Rectal smooth muscle tissue (tissue), 1 donor: ENCODE measurements at regions not wholly inside any gene's neighbourhood (a gene's known extent, or its start where the extent isn't known, plus 50 kb on each side); places are given as distances from the start of the nearest gene placed in this dataset.

Experiments used
- H3K27ac ChIP-seq: one replicate; pipeline ENCODE4 v1.7.0; 2013; ENCODE audit warnings: low read depth, low read length, inconsistent platforms
- H3K27me3 ChIP-seq: one replicate; pipeline ENCODE4 v1.7.0; 2013; ENCODE audit warnings: low read length; ENCODE audit not compliant: control insufficient read depth, insufficient read depth
- H3K36me3 ChIP-seq: one replicate; pipeline ENCODE4 v1.7.0; 2013; ENCODE audit warnings: low read length; ENCODE audit not compliant: control insufficient read depth, insufficient read depth
- H3K4me1 ChIP-seq: one replicate; pipeline ENCODE4 v1.7.0; 2013; ENCODE audit warnings: low read length; ENCODE audit not compliant: control insufficient read depth, insufficient read depth
- H3K4me3 ChIP-seq: one replicate; pipeline ENCODE4 v1.7.0; 2013; ENCODE audit warnings: low read length
- H3K9ac ChIP-seq: one replicate; pipeline ENCODE4 v1.7.0; 2013; ENCODE audit warnings: low read length

- no peaks in the 10 kb centered on the region for H3K27me3 ChIP-seq
- H3K4me3 ChIP-seq, result no peak overlapping the region
- no peaks in the 10 kb centered on the region for H3K36me3 ChIP-seq
- peaks cover 11% of the 10 kb centered on the region for H3K4me1 ChIP-seq
- H3K9ac ChIP-seq, result no peak overlapping the region
- peak overlapping the region; percentile 57 for H3K27ac ChIP-seq
Measured at GRCh38 chr12:67807814-67808213, 159.3 kb downstream of the DYRK2 start.

GRCh38 chr12:67810166-67810565 lies 161.6 kb downstream of the DYRK2 start:
- no peak overlapping the region for H3K27ac ChIP-seq
- H3K27me3 ChIP-seq, result no peaks in the 10 kb centered on the region
- peaks cover 10% of the 10 kb centered on the region for H3K4me1 ChIP-seq
- H3K36me3 ChIP-seq, result no peaks in the 10 kb centered on the region
- no peak overlapping the region for H3K4me3 ChIP-seq
- H3K9ac ChIP-seq, result no peak overlapping the region

GRCh38 chr12:67811437-67812361 lies 163.2 kb downstream of the DYRK2 start:
- Histone ChIP-seq H3K9ac (no peak overlapping the region), H3K27me3 (no peaks in the 10 kb centered on the region), H3K36me3 (no peaks in the 10 kb centered on the region), H3K4me3 (no peak overlapping the region), H3K27ac (no peak overlapping the region), H3K4me1 (peaks cover 10% of the 10 kb centered on the region)

GRCh38 chr12:67813456-67813904 lies 164.9 kb downstream of the DYRK2 start:
- Histone ChIP-seq H3K4me3 (no peak overlapping the region), H3K27ac (no peak overlapping the region), H3K4me1 (peaks cover under 1% of the 10 kb centered on the region), H3K27me3 (no peaks in the 10 kb centered on the region), H3K36me3 (no peaks in the 10 kb centered on the region), H3K9ac (no peak overlapping the region)

- Histone ChIP-seq H3K4me1 (no peaks in the 10 kb centered on the region), H3K4me3 (no peak overlapping the region), H3K36me3 (no peaks in the 10 kb centered on the region), H3K9ac (no peak overlapping the region), H3K27me3 (no peaks in the 10 kb centered on the region), H3K27ac (no peak overlapping the region)
Measured at GRCh38 chr12:67816269-67816668, 167.7 kb downstream of the DYRK2 start.

GRCh38 chr12:67818459-67818903 lies 169.9 kb downstream of the DYRK2 start:
- H3K36me3 ChIP-seq, result no peaks in the 10 kb centered on the region
- no peaks in the 10 kb centered on the region for H3K4me1 ChIP-seq
- no peaks in the 10 kb centered on the region for H3K27me3 ChIP-seq
- H3K9ac ChIP-seq, result no peak overlapping the region
- no peak overlapping the region for H3K27ac ChIP-seq
- H3K4me3 ChIP-seq, result no peak overlapping the region

- Histone ChIP-seq H3K27ac (no peak overlapping the region), H3K27me3 (no peaks in the 10 kb centered on the region), H3K4me1 (no peaks in the 10 kb centered on the region), H3K4me3 (no peak overlapping the region), H3K9ac (no peak overlapping the region), H3K36me3 (no peaks in the 10 kb centered on the region)
Measured at GRCh38 chr12:67819902-67820301, 169.3 kb upstream of the IFNG-AS1 start.

- no peak overlapping the region for H3K27ac ChIP-seq
- no peaks in the 10 kb centered on the region for H3K27me3 ChIP-seq
- H3K4me1 ChIP-seq, result no peaks in the 10 kb centered on the region
- H3K9ac ChIP-seq, result no peak overlapping the region
- no peak overlapping the region for H3K4me3 ChIP-seq
- no peaks in the 10 kb centered on the region for H3K36me3 ChIP-seq
Measured at GRCh38 chr12:67820694-67821093, 168.6 kb upstream of the IFNG-AS1 start.

- Histone ChIP-seq H3K27me3 (no peaks in the 10 kb centered on the region), H3K9ac (no peak overlapping the region), H3K27ac (no peak overlapping the region), H3K4me1 (peaks cover 11% of the 10 kb centered on the region), H3K4me3 (no peak overlapping the region), H3K36me3 (no peaks in the 10 kb centered on the region)
Measured at GRCh38 chr12:67822826-67823225, 166.4 kb upstream of the IFNG-AS1 start.

GRCh38 chr12:67826148-67826547 lies 163.1 kb upstream of the IFNG-AS1 start:
- H3K27ac ChIP-seq, result peak overlapping the region; percentile 21
- H3K27me3 ChIP-seq, result no peaks in the 10 kb centered on the region
- no peak overlapping the region for H3K4me3 ChIP-seq
- no peak overlapping the region for H3K9ac ChIP-seq
- H3K36me3 ChIP-seq, result no peaks in the 10 kb centered on the region
- peaks cover 15% of the 10 kb centered on the region for H3K4me1 ChIP-seq

- H3K9ac ChIP-seq, result no peak overlapping the region
Measured at GRCh38 chr12:67826946-67827720, 162.1 kb upstream of the IFNG-AS1 start.

GRCh38 chr12:67827820-67828383 lies 161.3 kb upstream of the IFNG-AS1 start:
- H3K4me3 ChIP-seq, result peak overlapping the region; percentile 60
- no peak overlapping the region for H3K9ac ChIP-seq
- H3K27ac ChIP-seq, result peak overlapping the region; percentile 96
- no peaks in the 10 kb centered on the region for H3K27me3 ChIP-seq
- no peaks in the 10 kb centered on the region for H3K36me3 ChIP-seq
- H3K4me1 ChIP-seq, result peaks cover 15% of the 10 kb centered on the region

More at GRCh38 chr12:67826946-67827720, 162.1 kb upstream of the IFNG-AS1 start:
- Histone ChIP-seq H3K27me3 (no peaks in the 10 kb centered on the region), H3K4me3 (peak overlapping the region; percentile 60), H3K4me1 (peaks cover 15% of the 10 kb centered on the region), H3K36me3 (no peaks in the 10 kb centered on the region), H3K27ac (peak overlapping the region; percentile 96)
